Caki2 (cell line): ENCODE measurements at regions not wholly inside any gene's neighbourhood (a gene's known extent, or its start where the extent isn't known, plus 50 kb on each side); places are given as distances from the start of the nearest gene placed in this dataset.
"Not testable (repeated sequence)": the region's sequence is repeated elsewhere in the genome, so short reads cannot be mapped to it uniquely, and the experiment has no call there.

Experiments used
- DNase-seq: peaks from one replicate; pipeline ENCODE4 v3.0.0-alpha.2; 2015; ENCODE audit warnings: low read depth
- in situ Hi-C: cut with HindIII; loops from 2 replicates; pipeline ENCODE4 v1.10.0; 2016; ENCODE audit warnings: low sequenced_read_pairs, low pct_unique_long_range_greater_than_20kb, mixed read lengths

DNA sequence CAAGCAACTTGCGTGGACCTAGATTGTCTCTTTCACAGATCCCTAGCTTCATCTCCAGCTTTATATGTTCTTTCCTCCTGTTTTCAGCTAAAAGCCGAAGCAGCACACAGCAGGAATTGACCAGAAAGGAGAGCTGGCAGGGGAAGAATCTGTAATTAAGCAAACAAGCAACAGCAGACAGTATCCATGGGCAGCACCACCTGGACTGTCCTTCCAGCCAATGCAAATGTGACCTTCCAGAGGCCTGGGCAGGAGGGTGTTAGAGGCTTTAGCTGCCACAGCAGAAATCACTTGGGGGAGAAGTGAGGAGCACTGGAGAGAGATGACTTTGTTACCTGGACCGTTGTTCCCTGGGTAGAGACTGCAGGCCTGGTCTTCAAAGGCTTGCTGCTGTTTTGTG is 427.6 kb upstream of the GOT2 start:
- in situ Hi-C loops: no loop called here
- DNase-seq: no peak

DNA sequence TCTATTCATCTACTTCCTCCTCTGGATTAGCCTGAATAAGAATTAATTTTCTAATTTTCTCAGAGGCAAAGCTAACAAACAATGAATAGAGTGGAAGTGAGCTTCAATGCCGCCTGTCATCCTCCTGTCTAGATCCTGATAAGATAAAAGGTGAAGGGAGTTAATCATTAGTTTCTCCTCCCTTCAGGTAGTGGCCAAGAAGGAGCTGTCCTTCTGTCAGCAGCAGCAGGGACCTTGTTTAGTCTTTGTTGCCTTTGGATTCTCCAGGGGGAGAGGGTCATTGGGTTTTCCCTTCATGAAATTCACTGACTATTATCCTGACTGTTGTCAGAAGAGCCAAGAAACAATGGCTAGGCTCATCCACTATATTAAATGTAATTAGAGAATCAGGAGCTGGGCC is 420.2 kb upstream of the GOT2 start:
- no peak for DNase-seq
- in situ Hi-C loops: no loop called here

- no peak for DNase-seq
- in situ Hi-C loops: no loop called here
Measured at GRCh38 chr16:59148769-59149155, 414.6 kb upstream of the GOT2 start.

- no peak for DNase-seq
- in situ Hi-C loops: no loop called here
Measured at GRCh38 chr16:59148056-59148768, 414.1 kb upstream of the GOT2 start.

DNA sequence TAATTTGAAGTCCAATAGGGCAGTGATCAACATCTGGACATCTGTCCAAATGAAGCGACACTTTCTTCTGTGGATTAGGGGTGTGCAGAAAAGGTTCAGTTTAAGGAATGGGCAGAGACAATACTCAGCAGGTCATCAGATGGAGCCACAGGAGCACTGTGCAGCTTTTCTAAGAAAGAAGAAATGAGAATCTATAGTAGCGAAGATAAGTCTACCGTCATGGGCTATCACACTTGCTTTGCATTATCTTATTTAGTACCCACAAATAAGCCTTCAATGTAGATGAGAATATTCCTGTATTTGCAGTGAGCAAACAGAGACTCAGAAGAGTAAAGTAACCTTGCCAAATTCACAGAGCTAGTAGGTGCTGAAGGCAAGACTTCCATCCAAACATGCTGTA is 412.0 kb upstream of the GOT2 start:
- no peak for DNase-seq
- in situ Hi-C loops: no loop called here

DNA sequence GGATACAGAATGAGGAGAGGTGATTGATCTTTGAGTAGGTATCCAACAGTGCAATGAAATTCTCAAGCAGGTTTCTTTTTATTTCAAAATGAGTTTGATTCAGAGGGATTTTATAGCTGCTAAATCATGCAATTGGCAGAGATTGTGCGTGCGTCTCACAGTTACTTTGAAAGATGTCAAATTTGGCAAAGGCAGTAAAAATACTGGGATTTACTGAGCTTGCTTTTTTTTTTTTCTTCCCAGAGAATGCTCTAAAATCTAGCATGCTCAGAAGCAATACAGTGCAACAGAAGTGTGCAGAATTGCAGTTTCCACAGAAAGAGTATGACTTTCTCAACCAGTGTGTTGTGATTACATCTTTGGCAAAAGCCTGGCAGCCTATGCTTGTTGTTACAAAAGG is 410.7 kb upstream of the GOT2 start:
- in situ Hi-C loops: no loop called here
- no peak for DNase-seq

GRCh38 chr16:59144326-59144725 is 410.2 kb upstream of the GOT2 start:
- DNase-seq: no peak
- in situ Hi-C loops: no loop called here

DNA sequence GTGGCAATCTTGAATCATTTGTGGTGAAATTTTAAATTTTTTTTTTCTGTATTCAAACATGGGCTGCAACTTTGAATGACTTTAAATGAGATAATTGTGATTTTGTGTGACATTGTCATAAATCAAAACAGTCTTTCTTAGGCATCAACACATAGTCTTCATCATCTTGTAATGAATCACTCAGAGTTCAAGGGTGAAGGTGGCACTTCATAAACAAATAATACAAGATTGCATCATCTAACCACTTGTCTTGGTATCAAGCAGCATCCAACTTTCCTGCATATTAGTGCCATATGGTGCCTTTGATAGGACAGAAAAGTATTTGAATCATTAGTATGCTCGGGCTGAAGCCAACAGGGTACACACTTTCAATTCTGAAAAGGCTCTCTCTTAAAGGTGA is 392.4 kb upstream of the GOT2 start:
- DNase-seq: no peak
- in situ Hi-C loops: no loop called here

GRCh38 chr16:59124056-59124455 is 389.9 kb upstream of the GOT2 start:
- in situ Hi-C loops: no loop called here
- no peak for DNase-seq

DNA sequence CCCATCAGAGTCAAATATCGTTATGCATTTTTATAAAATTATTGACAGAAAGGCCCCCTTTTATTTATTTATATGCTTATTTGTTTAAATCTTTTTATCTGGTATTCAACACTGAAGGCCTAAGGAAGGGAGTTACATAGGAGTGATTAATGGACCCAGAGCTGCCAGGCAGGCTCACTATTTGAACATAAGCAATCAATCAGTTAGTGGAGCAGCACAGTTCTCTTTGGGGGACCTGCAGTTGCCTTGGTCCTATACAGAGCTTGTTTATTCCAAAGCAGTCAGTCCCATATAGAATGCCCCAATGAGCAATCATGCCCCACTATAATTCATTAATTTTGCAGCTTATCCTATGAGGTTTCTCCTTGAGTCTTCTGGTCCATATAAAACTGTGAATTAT is 389.4 kb upstream of the GOT2 start:
- no peak for DNase-seq
- in situ Hi-C loops: no loop called here

DNA sequence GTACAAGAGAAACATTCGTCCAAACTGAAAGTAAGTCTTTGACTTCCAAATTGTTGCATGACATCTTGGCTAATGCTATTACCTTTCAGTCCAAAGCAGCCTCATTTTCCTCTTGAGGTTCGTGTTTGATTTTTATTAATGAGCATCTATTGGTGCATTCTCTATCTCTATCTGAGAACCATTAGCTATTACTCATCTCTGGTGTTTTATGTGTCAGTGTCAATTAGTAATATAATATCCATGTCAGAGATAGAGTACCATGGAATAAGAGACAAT is 388.1 kb upstream of the GOT2 start:
- in situ Hi-C loops: no loop called here
- no peak for DNase-seq

- no peak for DNase-seq
- in situ Hi-C loops: no loop called here
Measured at GRCh38 chr16:59121411-59122261, 387.5 kb upstream of the GOT2 start.

GRCh38 chr16:59116744-59117143 is 382.6 kb upstream of the GOT2 start:
- in situ Hi-C loops: no loop called here
- DNase-seq: no peak

DNA sequence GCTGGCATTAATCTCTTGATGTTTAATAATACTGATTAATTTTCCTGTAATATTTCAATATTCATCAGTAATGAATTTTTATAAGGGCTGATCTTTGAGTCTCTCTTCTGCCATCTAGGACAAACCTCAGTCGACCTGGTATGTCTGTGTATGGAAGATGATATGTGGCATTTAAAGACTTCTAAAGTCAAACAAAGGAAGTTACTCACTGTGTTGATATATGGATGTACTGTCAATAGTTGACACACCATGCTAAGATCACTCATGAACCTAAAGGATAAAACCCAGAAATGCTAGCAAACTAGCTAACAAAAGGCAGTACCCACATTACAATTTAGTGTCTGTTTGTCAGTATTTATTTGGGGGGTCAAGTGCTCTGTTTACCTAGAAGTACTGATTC is 380.7 kb upstream of the GOT2 start:
- in situ Hi-C loops: no loop called here
- no peak for DNase-seq

- DNase-seq: no peak
- in situ Hi-C loops: no loop called here
Measured at GRCh38 chr16:59113004-59113670, 379.0 kb upstream of the GOT2 start.

DNA sequence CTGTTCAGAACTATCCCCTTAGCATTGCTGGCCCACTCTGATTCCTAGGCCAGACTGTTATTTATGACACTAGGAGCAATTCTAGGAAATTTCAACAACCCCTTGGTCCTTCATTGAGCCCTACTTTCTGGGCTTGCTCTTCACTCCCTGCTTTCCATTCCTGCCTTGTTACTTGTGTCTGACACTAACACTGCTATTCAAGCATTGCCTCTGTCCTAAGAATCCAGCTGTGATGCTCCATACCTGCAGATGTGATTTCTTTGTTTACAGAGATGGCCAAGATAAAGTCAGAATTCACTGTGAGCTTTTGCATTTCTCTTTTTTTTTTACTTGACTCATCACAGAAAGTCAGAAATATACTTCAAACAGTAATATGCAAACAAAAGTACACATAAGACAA is 377.2 kb upstream of the GOT2 start:
- DNase-seq: no peak
- in situ Hi-C loops: no loop called here

- in situ Hi-C loops: no loop called here
- no peak for DNase-seq
Measured at GRCh38 chr16:59108374-59108773, 374.3 kb upstream of the GOT2 start.

- in situ Hi-C loops: not testable (repeated sequence)
Measured at GRCh38 chr16:59096682-59097081, 362.6 kb upstream of the GOT2 start.

DNA sequence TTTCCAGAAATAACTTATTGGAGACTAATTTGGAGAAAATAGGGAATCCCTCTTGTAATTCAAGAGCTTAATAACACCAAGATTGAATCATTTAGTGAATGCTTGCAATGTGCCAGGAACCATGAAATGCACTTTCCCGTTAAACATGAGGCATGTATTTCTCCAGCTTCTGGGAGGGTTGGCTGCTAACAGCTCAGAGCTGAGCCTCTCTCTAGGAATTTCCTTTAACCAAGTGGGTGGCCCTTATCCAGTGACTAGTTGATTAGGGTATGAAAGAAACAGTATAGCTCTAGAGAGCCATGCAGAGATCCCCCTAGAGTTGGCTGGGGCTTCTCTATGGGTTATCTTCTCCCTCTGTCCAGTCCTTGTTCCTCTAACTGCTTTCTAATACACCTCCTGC is 356.4 kb upstream of the GOT2 start:
- in situ Hi-C loops: no loop called here

More at GRCh38 chr16:59096682-59097081, 362.6 kb upstream of the GOT2 start:
- DNase-seq: not testable (repeated sequence)

GRCh38 chr16:59088431-59088830 is 354.3 kb upstream of the GOT2 start:
- no peak for DNase-seq
- in situ Hi-C loops: no loop called here

More for the DNA sequence above, 356.4 kb upstream of the GOT2 start:
- no peak for DNase-seq
